ENCODE measurements at regions not wholly inside any gene's neighbourhood (a gene's known extent, or its start where the extent isn't known, plus 50 kb on each side); places are given as distances from the start of the nearest gene placed in this dataset.

GRCh38 chr19:28199323-28199722 is 1013.6 kb downstream of the UQCRFS1 start:
- TF ChIP-seq POLR2A (IDR thresholded peaks at IDR 0.05) (no peak), CTCF (IDR thresholded peaks at IDR 0.05 in 8 of 11, conservative IDR thresholded peaks at IDR 0.05 in 3 of 11) (no peak), POLR2AphosphoS5 (IDR thresholded peaks at IDR 0.05) (no peak)

Data from spleen (tissue), 7 donors.